H1 (cell line): ENCODE measurements at regions not wholly inside any gene's neighbourhood (a gene's known extent, or its start where the extent isn't known, plus 50 kb on each side); places are given as distances from the start of the nearest gene placed in this dataset.

Experiments used
- CBX8 ChIP-seq: fragments of 300-800, 300-1000 bp; sonication (generic); IDR thresholded peaks from 2 replicates; pipeline ENCODE4 v1.7.1; 2016; ENCODE audit warnings: low read depth, low read length, borderline replicate concordance
- CHD7 ChIP-seq: fragments of 300-600 bp; sonication (generic); IDR thresholded peaks from 2 replicates; pipeline ENCODE4 v1.7.1; 2012; ENCODE audit warnings: low read length, moderate library complexity, mild to moderate bottlenecking, inconsistent platforms; ENCODE audit not compliant: insufficient replicate concordance
- FOSL1 ChIP-seq: IDR thresholded peaks from 2 replicates; pipeline ENCODE4 v1.6.1; 2011; ENCODE audit warnings: mild to moderate bottlenecking, low read depth, low read length, moderate library complexity; ENCODE audit not compliant: insufficient read depth
- NRF1 ChIP-seq: IDR thresholded peaks from 2 replicates; pipeline ENCODE4 v1.6.1; 2011; ENCODE audit warnings: mild to moderate bottlenecking, low read depth, low read length, improper control_type of control experiment
- RFX5 ChIP-seq: IDR thresholded peaks from 2 replicates; pipeline ENCODE4 v1.6.1; 2011; ENCODE audit warnings: low read depth, low read length, improper control_type of control experiment, borderline replicate concordance
- SIN3A ChIP-seq, 2 experiments: IDR thresholded peaks in 1 of 2; conservative IDR thresholded peaks in 1 of 2; 2 replicates each; pipeline ENCODE4 v1.6.1; 2011 to 2012; ENCODE audit warnings: low read length in 2 of 2, improper control_type of control experiment in 1 of 2, low read depth in 1 of 2, mild to moderate bottlenecking in 1 of 2
- SIX5 ChIP-seq: IDR thresholded peaks from 2 replicates; pipeline ENCODE4 v1.6.1; 2011; ENCODE audit warnings: mild to moderate bottlenecking, low read depth, low read length
- SP1 ChIP-seq: IDR thresholded peaks from 2 replicates; pipeline ENCODE4 v1.6.1; 2011; ENCODE audit warnings: low read depth, low read length
- TBP ChIP-seq: IDR thresholded peaks from 2 replicates; pipeline ENCODE4 v1.6.1; 2011; ENCODE audit warnings: low read depth, low read length, improper control_type of control experiment
- TCF12 ChIP-seq: IDR thresholded peaks from 2 replicates; pipeline ENCODE4 v1.6.1; 2011; ENCODE audit warnings: low read depth, mild to moderate bottlenecking, low read length

- no peak for TF ChIP-seq CHD7
- TF ChIP-seq NRF1 = no peak
- TF ChIP-seq SIX5 = no peak
- no peak for TF ChIP-seq CBX8
- no peak for TF ChIP-seq TBP
- TF ChIP-seq TCF12 = no peak
- no peak for TF ChIP-seq RFX5
- TF ChIP-seq SP1 = no peak
- no peak for TF ChIP-seq FOSL1
- TF ChIP-seq SIN3A (conservative IDR thresholded peaks at IDR 0.05 in 1 of 2, IDR thresholded peaks at IDR 0.05 in 1 of 2; ENCODE audit: low read depth in 1 of 2, low read length in 2 of 2) = no peak
Observed at GRCh38 chr12:91633734-91634357, 451.2 kb upstream of the DCN start (continued).
